GM10266 (cell line): ENCODE measurements at regions not wholly inside any gene's neighbourhood (a gene's known extent, or its start where the extent isn't known, plus 50 kb on each side); places are given as distances from the start of the nearest gene placed in this dataset.

Experiments used
- DNase-seq: peaks from one replicate; pipeline ENCODE4 v3.0.0; 2012; ENCODE audit errors: extremely low spot score
- CTCF ChIP-seq: IDR thresholded peaks from 2 replicates; pipeline ENCODE4 v1.5.1; 2012; ENCODE audit warnings: mild to moderate bottlenecking, low read depth; ENCODE audit not compliant: control insufficient read depth, insufficient read depth; ENCODE audit errors: missing control alignments

- DNase-seq, result no peak
- TF ChIP-seq CTCF, result no peak
These were observed 319.9 kb downstream of the TMEM121 start for GRCh38 chr14:105846312-105846711.

- DNase-seq, result no peak
- no peak for TF ChIP-seq CTCF
These were observed 321.0 kb downstream of the TMEM121 start for GRCh38 chr14:105847400-105847799.

GRCh38 chr14:105848570-105848969 is 322.2 kb downstream of the TMEM121 start:
- DNase-seq, result peak; percentile 1
- no peak for TF ChIP-seq CTCF

GRCh38 chr14:105849933-105850626 is 323.7 kb downstream of the TMEM121 start:
- no peak for TF ChIP-seq CTCF
- peak; percentile 35 for DNase-seq

GRCh38 chr14:105850853-105851581 is 324.6 kb downstream of the TMEM121 start:
- DNase-seq, result peak; percentile 12
- no peak for TF ChIP-seq CTCF

GRCh38 chr14:105851716-105852377 is 325.5 kb downstream of the TMEM121 start:
- DNase-seq, result peak; percentile 5
- TF ChIP-seq CTCF, result no peak

- no peak for TF ChIP-seq CTCF
- peak; percentile 10 for DNase-seq
These were observed 326.1 kb downstream of the TMEM121 start for GRCh38 chr14:105852378-105853088.
